Keratinocyte (primary cell): ENCODE measurements at regions not wholly inside any gene's neighbourhood (a gene's known extent, or its start where the extent isn't known, plus 50 kb on each side); places are given as distances from the start of the nearest gene placed in this dataset.

Experiments
- DNase-seq: peaks from one replicate; pipeline ENCODE4 v3.0.0-alpha.2; 2011; ENCODE audit warnings: low read depth, missing footprints, low spot score
- FAIRE-seq: peaks from 2 replicates; lab custom pipeline; 2011; peaks lifted over from hg19 to GRCh38; lab: Jason Lieb, UNC
- H2AFZ ChIP-seq: 2 replicates; pipeline ENCODE4 v1.6.0; 2012; ENCODE audit warnings: low read length, control low read depth, inconsistent platforms; ENCODE audit not compliant: control insufficient read depth
- H3K27ac ChIP-seq: 2 replicates; pipeline ENCODE4 v1.5.1; 2011; ENCODE audit warnings: low read length; ENCODE audit not compliant: control insufficient read depth, insufficient read depth
- H3K27me3 ChIP-seq: 3 replicates; pipeline ENCODE4 v1.6.0; 2011; ENCODE audit warnings: low read length; ENCODE audit not compliant: control insufficient read depth, insufficient read depth; ENCODE audit errors: extremely low read depth
- H3K36me3 ChIP-seq, 2 experiments: 2 replicates in 1 of 2; 3 replicates in 1 of 2; pipeline ENCODE4 v1.5.1; 2011; ENCODE audit warnings: low read length in 2 of 2, mild to moderate bottlenecking in 1 of 2; ENCODE audit not compliant: control insufficient read depth in 2 of 2, insufficient read depth in 2 of 2; ENCODE audit errors: extremely low read depth in 1 of 2
- H3K4me1 ChIP-seq: 3 replicates; pipeline ENCODE4 v1.5.1; 2011; ENCODE audit warnings: low read length; ENCODE audit not compliant: control insufficient read depth, insufficient read depth; ENCODE audit errors: extremely low read depth
- H3K4me2 ChIP-seq: 3 replicates; pipeline ENCODE4 v1.6.0; 2011; ENCODE audit warnings: low read depth, low read length; ENCODE audit not compliant: control insufficient read depth, insufficient read depth; ENCODE audit errors: extremely low read depth
- H3K4me3 ChIP-seq, 3 experiments: fragments of 200-600 bp in 1 of 3; sonication (generic) in 1 of 3; 2 replicates in 2 of 3; 3 replicates in 1 of 3; pipeline ENCODE4 v1.5.1; 2011 to 2016; ENCODE audit warnings: low read length in 3 of 3, mild to moderate bottlenecking in 3 of 3, control low read depth in 2 of 3, inconsistent platforms in 1 of 3, low read depth in 1 of 3, mixed read lengths in 1 of 3, mixed run types in 1 of 3, moderate library complexity in 1 of 3; ENCODE audit not compliant: control insufficient read depth in 2 of 3, insufficient read depth in 2 of 3; ENCODE audit errors: extremely low read depth in 1 of 3
- H3K79me2 ChIP-seq: 2 replicates; pipeline ENCODE4 v1.6.0; 2012; ENCODE audit warnings: low read length; ENCODE audit not compliant: control insufficient read depth, insufficient read depth
- H3K9ac ChIP-seq: 3 replicates; pipeline ENCODE4 v1.6.0; 2011; ENCODE audit warnings: low read length; ENCODE audit not compliant: control insufficient read depth, insufficient read depth; ENCODE audit errors: extremely low read depth
- H3K9me1 ChIP-seq: 3 replicates; pipeline ENCODE4 v1.6.0; 2011; ENCODE audit warnings: low read length; ENCODE audit not compliant: control insufficient read depth, insufficient read depth; ENCODE audit errors: extremely low read depth
- H3K9me3 ChIP-seq: 2 replicates; pipeline ENCODE4 v1.5.1; 2012; ENCODE audit warnings: low read depth, low read length; ENCODE audit not compliant: control insufficient read depth
- H4K20me1 ChIP-seq: 3 replicates; pipeline ENCODE4 v1.6.0; 2011; ENCODE audit warnings: low read length; ENCODE audit not compliant: control insufficient read depth, insufficient read depth; ENCODE audit errors: extremely low read depth
- CTCF ChIP-seq, 3 experiments: IDR thresholded peaks in 1 of 3; conservative IDR thresholded peaks in 1 of 3; optimal IDR thresholded peaks in 1 of 3; 2 replicates in 2 of 3; 3 replicates in 1 of 3; pipeline versions ENCODE3 to v1.5.1; 2011; ENCODE audit warnings: low read length in 3 of 3, mild to moderate bottlenecking in 3 of 3, moderate library complexity in 2 of 3, control low read depth in 1 of 3, inconsistent platforms in 1 of 3; ENCODE audit not compliant: insufficient read depth in 2 of 3; ENCODE audit errors: extremely low read depth in 1 of 3
- EZH2 ChIP-seq: IDR thresholded peaks from one replicate; pipeline ENCODE4 v1.6.1; 2012; ENCODE audit warnings: inconsistent platforms, mild to moderate bottlenecking, low read length, moderate library complexity
- dilution Hi-C: fragments of 300-500 bp; cut with MboI; formaldehyde crosslinking; loops from one replicate; pipeline ENCODE4 v1.7.0; 2020; ENCODE audit warnings: low sequenced_read_pairs; ENCODE audit not compliant: extremely low pct_ligation_motif_present

- H2AFZ ChIP-seq, result no peak overlapping the region
- H3K27ac ChIP-seq, result no peak overlapping the region
- H3K36me3 ChIP-seq, result no peaks in the 10 kb centered on the region
- H3K27me3 ChIP-seq, result no peaks in the 10 kb centered on the region
- no peak overlapping the region for H3K9ac ChIP-seq
- no peak for FAIRE-seq
- H3K4me2 ChIP-seq, result no peak overlapping the region
- DNase-seq, result no peak
- H4K20me1 ChIP-seq, result no peaks in the 10 kb centered on the region
- no peaks in the 10 kb centered on the region for H3K9me1 ChIP-seq
- H3K9me3 ChIP-seq, result no peaks in the 10 kb centered on the region
- no peak overlapping the region for H3K4me3 ChIP-seq
- H3K4me1 ChIP-seq, result no peaks in the 10 kb centered on the region
- dilution Hi-C loops, result no loop called here
- no peaks in the 10 kb centered on the region for H3K79me2 ChIP-seq
- no peak for TF ChIP-seq CTCF (optimal IDR thresholded peaks at IDR 0.05 in 1 of 3, IDR thresholded peaks at IDR 0.05 in 1 of 3, conservative IDR thresholded peaks at IDR 0.05 in 1 of 3; ENCODE audit: extremely low read depth in 1 of 3, insufficient read depth in 2 of 3, low read length in 3 of 3)
- no peak for TF ChIP-seq EZH2
Measured at GRCh38 chr13:57815600-57815999, 184.1 kb downstream of the PCDH17 start.

GRCh38 chr13:57820924-57821323, 189.4 kb downstream of the PCDH17 start:
- FAIRE-seq, result no peak

More at GRCh38 chr13:57820924-57821323, 189.4 kb downstream of the PCDH17 start:
- Histone ChIP-seq H2AFZ (no peak overlapping the region), H3K4me2 (no peak overlapping the region), H3K9me1 (no peaks in the 10 kb centered on the region), H3K36me3 (no peaks in the 10 kb centered on the region), H3K27me3 (no peaks in the 10 kb centered on the region), H3K27ac (no peak overlapping the region), H3K4me3 (no peak overlapping the region), H3K9me3 (peaks cover 2% of the 10 kb centered on the region), H3K4me1 (no peaks in the 10 kb centered on the region), H4K20me1 (no peaks in the 10 kb centered on the region), H3K9ac (no peak overlapping the region), H3K79me2 (no peaks in the 10 kb centered on the region)
- dilution Hi-C loops, result no loop called here
- DNase-seq, result no peak
- TF ChIP-seq EZH2 (no peak), CTCF (optimal IDR thresholded peaks at IDR 0.05 in 1 of 3, IDR thresholded peaks at IDR 0.05 in 1 of 3, conservative IDR thresholded peaks at IDR 0.05 in 1 of 3; ENCODE audit: extremely low read depth in 1 of 3, insufficient read depth in 2 of 3, low read length in 3 of 3) (no peak)
